Right atrium auricular region (tissue), 2 donors: ENCODE measurements at regions not wholly inside any gene's neighbourhood (a gene's known extent, or its start where the extent isn't known, plus 50 kb on each side); places are given as distances from the start of the nearest gene placed in this dataset.

Source experiments
- DNase-seq: peaks from one replicate; pipeline ENCODE4 v3.0.0-alpha.2; 2019; ENCODE audit warnings: low spot score
- H3K27ac ChIP-seq, 2 donors: fragments of 200-600 bp; sonication (generic); 1 replicate in 1 of 2; 2 replicates in 1 of 2; pipeline ENCODE4 v1.5.1; 2016 to 2019
- H3K27me3 ChIP-seq, 2 donors: fragments of 200-600 bp; sonication (generic); one replicate each; pipeline versions ENCODE4 v1.5.1 to v1.6.0; 2017 to 2019
- H3K36me3 ChIP-seq: fragments of 200-600 bp; sonication (generic); one replicate; pipeline ENCODE4 v1.5.1; 2016
- H3K4me1 ChIP-seq, 2 donors: fragments of 200-600 bp; sonication (generic); one replicate each; pipeline versions ENCODE4 v1.5.1 to v1.6.0; 2017 to 2019
- H3K4me3 ChIP-seq, 2 donors: fragments of 200-600 bp; sonication (generic); 1 replicate in 1 of 2; 2 replicates in 1 of 2; pipeline ENCODE4 v1.5.1; 2017 to 2019; ENCODE audit warnings: mild to moderate bottlenecking in 1 of 2, moderate library complexity in 1 of 2
- H3K9me3 ChIP-seq, 2 donors: fragments of 200-600 bp; sonication (generic); one replicate each; pipeline ENCODE4 v1.5.1; 2019
- TF ChIP-seq, protein P1 (sequence below), 2 donors: fragments of 200-600 bp; sonication (generic); IDR thresholded peaks; one replicate each; pipeline ENCODE4 v1.5.1; 2019; ENCODE audit warnings: antibody characterized with exemption in 2 of 2

DNA sequence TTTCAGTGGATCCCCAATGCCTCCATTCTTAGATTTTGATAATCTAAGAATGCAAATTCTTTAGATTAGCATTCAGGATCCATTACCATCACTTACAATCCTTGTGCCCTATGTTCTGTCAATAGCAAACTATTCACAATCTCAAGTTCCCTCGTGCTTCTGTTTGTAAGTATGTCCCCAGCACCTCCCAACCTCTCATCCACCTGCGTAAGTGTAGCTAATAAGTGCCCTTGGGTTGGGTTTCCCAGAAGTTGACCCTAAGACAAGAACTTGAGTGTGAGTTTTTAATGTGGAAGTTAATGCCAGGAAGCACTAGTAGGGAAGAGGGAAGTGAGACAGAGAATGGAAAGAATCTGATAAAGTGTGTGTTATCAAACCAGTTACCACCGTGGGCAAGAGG lies 72.6 kb upstream of the PAK5 start:
- no peak overlapping the region for H3K4me3 ChIP-seq
- H3K27me3 ChIP-seq: no peaks in the 10 kb centered on the region
- no peaks in the 10 kb centered on the region for H3K36me3 ChIP-seq
- H3K4me1 ChIP-seq: no peaks in the 10 kb centered on the region
- no peak for DNase-seq
- TF ChIP-seq, protein P1, sequence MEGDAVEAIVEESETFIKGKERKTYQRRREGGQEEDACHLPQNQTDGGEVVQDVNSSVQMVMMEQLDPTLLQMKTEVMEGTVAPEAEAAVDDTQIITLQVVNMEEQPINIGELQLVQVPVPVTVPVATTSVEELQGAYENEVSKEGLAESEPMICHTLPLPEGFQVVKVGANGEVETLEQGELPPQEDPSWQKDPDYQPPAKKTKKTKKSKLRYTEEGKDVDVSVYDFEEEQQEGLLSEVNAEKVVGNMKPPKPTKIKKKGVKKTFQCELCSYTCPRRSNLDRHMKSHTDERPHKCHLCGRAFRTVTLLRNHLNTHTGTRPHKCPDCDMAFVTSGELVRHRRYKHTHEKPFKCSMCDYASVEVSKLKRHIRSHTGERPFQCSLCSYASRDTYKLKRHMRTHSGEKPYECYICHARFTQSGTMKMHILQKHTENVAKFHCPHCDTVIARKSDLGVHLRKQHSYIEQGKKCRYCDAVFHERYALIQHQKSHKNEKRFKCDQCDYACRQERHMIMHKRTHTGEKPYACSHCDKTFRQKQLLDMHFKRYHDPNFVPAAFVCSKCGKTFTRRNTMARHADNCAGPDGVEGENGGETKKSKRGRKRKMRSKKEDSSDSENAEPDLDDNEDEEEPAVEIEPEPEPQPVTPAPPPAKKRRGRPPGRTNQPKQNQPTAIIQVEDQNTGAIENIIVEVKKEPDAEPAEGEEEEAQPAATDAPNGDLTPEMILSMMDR (IDR thresholded peaks at IDR 0.05): no peak
- H3K9me3 ChIP-seq: no peaks in the 10 kb centered on the region
- no peak overlapping the region for H3K27ac ChIP-seq

DNA sequence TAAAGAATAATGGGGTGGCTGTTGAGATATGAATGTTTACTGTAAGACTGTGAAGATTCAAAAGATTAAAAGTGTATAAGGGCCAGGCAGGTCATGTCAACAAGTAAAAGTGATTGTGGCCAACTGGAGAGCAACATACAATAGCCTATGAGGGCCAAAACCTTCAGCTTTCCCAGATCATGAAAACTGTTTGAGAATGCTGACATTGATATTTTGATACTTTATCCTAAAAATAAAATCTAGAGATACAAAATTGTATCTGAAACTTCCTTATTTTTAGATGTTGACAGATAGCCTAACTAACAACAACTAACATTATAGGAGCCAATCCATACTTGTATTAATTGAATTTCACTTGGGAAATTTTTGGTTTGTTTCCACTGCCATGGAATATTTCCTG lies 70.3 kb upstream of the PAK5 start:
- Histone ChIP-seq H3K36me3 (no peaks in the 10 kb centered on the region), H3K27ac (no peak overlapping the region), H3K27me3 (no peaks in the 10 kb centered on the region), H3K9me3 (no peaks in the 10 kb centered on the region), H3K4me1 (no peaks in the 10 kb centered on the region), H3K4me3 (no peak overlapping the region)
- no peak for DNase-seq
- TF ChIP-seq, protein P1 (IDR thresholded peaks at IDR 0.05): no peak

DNA sequence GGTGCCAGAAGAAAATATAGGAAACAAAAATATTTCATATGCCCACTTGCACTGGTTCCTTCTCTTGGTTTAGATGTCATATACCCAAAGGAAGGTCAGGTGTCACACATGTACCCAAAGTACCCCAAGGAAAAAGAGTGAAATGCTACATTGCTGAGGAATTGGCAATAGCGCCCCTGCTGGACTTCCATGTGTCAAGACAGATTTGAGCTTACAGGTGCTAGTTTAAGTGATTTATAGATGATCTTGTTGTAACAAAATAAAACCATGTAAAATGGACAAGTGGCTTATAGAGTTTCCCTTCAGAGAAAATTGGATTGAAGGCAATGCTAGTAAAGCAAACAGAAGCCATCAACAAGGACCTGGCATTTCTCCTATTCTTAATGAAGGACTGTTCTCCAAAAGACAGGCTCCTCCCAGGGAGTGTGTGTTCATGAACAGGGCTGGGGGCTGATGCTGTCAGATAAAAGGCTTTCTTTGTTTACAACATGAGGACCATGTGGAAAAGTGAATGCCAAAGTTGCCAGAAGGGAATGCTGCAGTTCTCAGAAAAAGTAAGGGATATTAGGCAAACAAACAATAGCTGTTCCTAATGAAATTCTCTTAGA lies 64.3 kb upstream of the PAK5 start:
- H3K4me3 ChIP-seq: no peak overlapping the region

DNA sequence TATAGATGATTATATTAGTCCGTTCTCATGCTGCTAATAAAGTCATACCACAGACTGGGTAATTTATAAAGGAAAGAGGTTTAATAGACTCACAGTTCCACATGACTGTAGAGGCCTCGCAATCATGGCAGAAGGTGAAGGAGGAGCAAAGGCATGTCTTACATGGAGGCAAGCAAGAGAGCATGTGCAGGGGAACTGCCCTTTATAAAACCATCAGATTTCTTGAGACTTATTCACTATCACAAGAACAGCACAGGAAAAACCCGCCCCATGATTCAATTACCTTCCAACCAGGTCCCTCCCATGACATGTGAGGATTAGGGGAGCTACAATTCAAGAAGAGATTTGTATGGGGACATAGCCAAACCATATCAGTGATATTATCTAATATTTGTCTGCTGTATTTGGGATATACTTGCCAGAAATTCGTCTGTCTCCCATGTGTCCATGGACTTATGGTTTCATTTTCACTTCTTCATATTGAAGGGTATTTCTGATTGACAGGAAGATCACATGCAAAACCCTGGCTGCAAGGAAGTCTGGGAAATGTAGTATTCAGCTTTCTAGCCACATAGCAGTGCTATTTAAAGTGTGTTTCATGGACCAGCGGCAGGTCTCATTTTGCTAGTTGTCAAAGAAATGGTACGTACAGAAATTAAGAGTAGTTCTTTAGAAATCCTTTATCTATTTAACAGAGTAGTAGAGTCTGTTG lies 50.5 kb upstream of the PAK5 start:
- Histone ChIP-seq H3K4me3 (no peak overlapping the region), H3K9me3 (no peaks in the 10 kb centered on the region), H3K27ac (no peak overlapping the region), H3K27me3 (no peaks in the 10 kb centered on the region), H3K36me3 (no peaks in the 10 kb centered on the region), H3K4me1 (no peaks in the 10 kb centered on the region)
- TF ChIP-seq, protein P1 (IDR thresholded peaks at IDR 0.05): no peak
- DNase-seq: no peak

More for the DNA sequence above, 64.3 kb upstream of the PAK5 start:
- Histone ChIP-seq H3K27ac (no peak overlapping the region), H3K27me3 (no peaks in the 10 kb centered on the region), H3K4me1 (no peaks in the 10 kb centered on the region), H3K36me3 (no peaks in the 10 kb centered on the region), H3K9me3 (no peaks in the 10 kb centered on the region)
- TF ChIP-seq, protein P1 (IDR thresholded peaks at IDR 0.05): no peak
- no peak for DNase-seq
